GM12878 (cell line): ENCODE measurements at regions not wholly inside any gene's neighbourhood (a gene's known extent, or its start where the extent isn't known, plus 50 kb on each side); places are given as distances from the start of the nearest gene placed in this dataset.

Source experiments
- ATAC-seq: fragments of 200-7000 bp; cut with Tn5 transposase; 3 replicates; pipeline ENCODE4 v1.9.1; 2020; ENCODE audit warnings: mild to moderate bottlenecking, moderate library complexity
- BruUV-seq: library from RNA; stranded (reverse); fragments of 400-500 nt; replicated peaks from 2 replicates; lab custom pipeline; 2021; lab: Mats Ljungman, UMichigan
- CTCF ChIA-PET: fragments of 300-600 bp; sonication (Branson Sonifier 250); formaldehyde crosslinking; extraction: SDS; loops from one replicate; lab custom pipeline; 2021; ENCODE audit warnings: inconsistent platforms; lab: Yijun Ruan, JAX
- POLR2A ChIA-PET: fragments of 350-600 bp; formaldehyde crosslinking; extraction: SDS; loops from one replicate; lab custom pipeline; 2021; ENCODE audit warnings: inconsistent platforms; lab: Charles Lee
- RAD21 ChIA-PET: fragments of 300-600 bp; sonication (Branson Sonifier 250); formaldehyde crosslinking; loops from one replicate; lab custom pipeline; 2023; ENCODE audit warnings: antibody characterized with exemption; ENCODE audit not compliant: unreplicated experiment; lab: Charles Lee
- SMC1A ChIA-PET: fragments of 300-600 bp; sonication (Branson Sonifier 250); formaldehyde crosslinking; loops from one replicate; lab custom pipeline; 2023; ENCODE audit not compliant: unreplicated experiment, uncharacterized antibody; lab: Charles Lee
- DNase-seq: peaks from one replicate; pipeline ENCODE4 v3.0.0-alpha.2; 2011; ENCODE audit warnings: low read depth, low spot score
- FAIRE-seq: peaks from 3 replicates; lab custom pipeline; 2011; peaks lifted over from hg19 to GRCh38; lab: Jason Lieb, UNC
- H2AFZ ChIP-seq: 2 replicates; pipeline ENCODE4 v1.6.0; 2011; ENCODE audit warnings: low read depth, low read length, control low read depth; ENCODE audit not compliant: control insufficient read depth
- H3K27ac ChIP-seq: 2 replicates; pipeline ENCODE4 v1.5.1; 2011; ENCODE audit warnings: control low read depth; ENCODE audit not compliant: control insufficient read depth, insufficient read depth
- H3K27me3 ChIP-seq, 2 experiments: replicated peaks in 1 of 2; 2 replicates each; pipeline versions ENCODE4 v1.6.0 to v1.6.1; 2011; ENCODE audit warnings: low read length in 1 of 2; ENCODE audit not compliant: control insufficient read depth in 2 of 2, insufficient read depth in 2 of 2
- H3K36me3 ChIP-seq, 2 experiments: 2 replicates each; pipeline ENCODE4 v1.5.1; 2011; ENCODE audit warnings: low read length in 1 of 2; ENCODE audit not compliant: control insufficient read depth in 2 of 2, insufficient read depth in 2 of 2
- H3K4me1 ChIP-seq: 2 replicates; pipeline ENCODE4 v1.6.1; 2011; ENCODE audit warnings: mild to moderate bottlenecking, low read length, moderate library complexity, mixed read lengths; ENCODE audit not compliant: control insufficient read depth, insufficient read depth
- H3K4me2 ChIP-seq: 2 replicates; pipeline ENCODE4 v1.6.0; 2011; ENCODE audit warnings: control low read depth; ENCODE audit not compliant: control insufficient read depth, insufficient read depth
- H3K4me3 ChIP-seq: fragments of 200-600 bp; sonication (generic); 2 replicates; pipeline ENCODE4 v1.5.1; 2016
- H3K79me2 ChIP-seq: 2 replicates; pipeline ENCODE4 v1.6.0; 2011; ENCODE audit warnings: low read length; ENCODE audit not compliant: control insufficient read depth, insufficient read depth
- H3K9ac ChIP-seq: 2 replicates; pipeline ENCODE4 v1.8.0; 2011; ENCODE audit warnings: low read length, control low read depth, mixed read lengths; ENCODE audit not compliant: control insufficient read depth, insufficient read depth
- H3K9me3 ChIP-seq: replicated peaks from 3 replicates; pipeline ENCODE4 v1.5.1; 2011; ENCODE audit warnings: mild to moderate bottlenecking, low read length; ENCODE audit not compliant: control insufficient read depth, insufficient read depth
- H4K20me1 ChIP-seq: 2 replicates; pipeline ENCODE4 v1.6.0; 2011; ENCODE audit not compliant: control insufficient read depth, insufficient read depth
- HDGF ChIP-seq: fragments of 450-650 bp; IDR thresholded peaks from 2 replicates; pipeline ENCODE4 v1.6.1; 2016; ENCODE audit warnings: antibody characterized with exemption
- NFXL1 ChIP-seq: fragments of 450-650 bp; IDR thresholded peaks from 2 replicates; pipeline ENCODE4 v1.6.1; 2017; ENCODE audit warnings: antibody characterized with exemption, mild to moderate bottlenecking, borderline replicate concordance
- NRF1 ChIP-seq: conservative IDR thresholded peaks from 2 replicates; pipeline ENCODE4 v1.6.1; 2011; ENCODE audit warnings: mild to moderate bottlenecking, low read depth, low read length, improper control_type of control experiment
- PML ChIP-seq: IDR thresholded peaks from 2 replicates; pipeline ENCODE4 v1.6.1; 2012; ENCODE audit warnings: low read length, inconsistent platforms
- SIX5 ChIP-seq: IDR thresholded peaks from 2 replicates; pipeline ENCODE4 v1.6.1; 2011; ENCODE audit warnings: mild to moderate bottlenecking, low read depth, low read length, moderate library complexity; ENCODE audit not compliant: severe bottlenecking
- SRF ChIP-seq, 2 experiments: IDR thresholded peaks; 2 replicates each; pipeline ENCODE4 v1.6.1; 2011; ENCODE audit warnings: low read depth in 2 of 2, low read length in 2 of 2, mild to moderate bottlenecking in 1 of 2, moderate library complexity in 1 of 2
- STAT3 ChIP-seq: IDR thresholded peaks from 2 replicates; pipeline ENCODE4 v1.6.1; 2011; ENCODE audit warnings: low read depth, low read length, improper control_type of control experiment
- ZBTB40 ChIP-seq: fragments of 450-650 bp; IDR thresholded peaks from 2 replicates; pipeline ENCODE4 v1.6.1; 2016; ENCODE audit warnings: mild to moderate bottlenecking, moderate library complexity, borderline replicate concordance
- ZNF592 ChIP-seq: fragments of 450-650 bp; IDR thresholded peaks from 2 replicates; pipeline ENCODE4 v1.6.1; 2017; ENCODE audit warnings: mild to moderate bottlenecking, moderate library complexity
- WGBS: methylation state at CpG from one replicate; pipeline ENCODE4 v1.1.6; 2016; ENCODE audit warnings: low lambda C conversion rate; ENCODE audit not compliant: insufficient replicate concordance, insufficient coverage; ENCODE audit errors: missing lambda C conversion rate; 5-methylcytosine and 5-hydroxymethylcytosine counted together
- in situ Hi-C: fragments of 300-500 bp; cut with MboI; formaldehyde crosslinking; loops from 9 replicates; pipeline ENCODE4 v1.14.3; 2018; ENCODE audit warnings: mixed read lengths
- intact Hi-C: fragments of 100-400 bp; cut with micrococcal nuclease; formaldehyde crosslinking; loops from one replicate; pipeline ENCODE4 v1.14.2; 2022; ENCODE audit not compliant: unreplicated experiment

GRCh38 chr12:123035841-123036240 is 55.4 kb downstream of the ARL6IP4 start:
- Histone ChIP-seq H3K9ac (no peak overlapping the region), H3K27me3 (no peaks in the 10 kb centered on the region; a peak in 2 of 4 replicates), H3K36me3 (no peaks in the 10 kb centered on the region), H3K27ac (no peak overlapping the region), H3K79me2 (no peaks in the 10 kb centered on the region), H3K9me3 (no peaks in the 10 kb centered on the region), H3K4me1 (no peaks in the 10 kb centered on the region), H3K4me3 (no peak overlapping the region), H4K20me1 (no peaks in the 10 kb centered on the region; the same call in 1 of the 2 replicates), H2AFZ (no peak overlapping the region), H3K4me2 (no peak overlapping the region)
- no peak for FAIRE-seq
- ChIA-PET POLR2A (no interaction called here), CTCF (interaction anchor here (1.2 to 2.0 kb wide), 2 partner anchors 141 to 202 kb away, joined by 3 to 4 read pairs; no protein-coding TSS in a partner anchor), SMC1A (interaction anchor here (1.5 kb wide), 1 partner anchor 11 kb away, joined by 7 read pairs; no protein-coding TSS in a partner anchor), RAD21 (no interaction called here)
- BruUV-seq = no TSS peak
- no peak for DNase-seq
- in situ Hi-C loops = no loop called here
- intact Hi-C loops = no loop called here
- WGBS = 46% methylated on average over 5 of the region's 5 CpGs
- ATAC-seq = no peak
- TF ChIP-seq PML = no peak
- TF ChIP-seq HDGF = no peak

GRCh38 chr12:123034865-123035264 is 54.4 kb downstream of the ARL6IP4 start:
- H3K4me3 ChIP-seq = no peak overlapping the region
- no peaks in the 10 kb centered on the region for H3K9me3 ChIP-seq
- no peaks in the 10 kb centered on the region for H3K4me1 ChIP-seq
- H3K36me3 ChIP-seq = no peaks in the 10 kb centered on the region
- intact Hi-C loops (no loop called here), in situ Hi-C loops (no loop called here)
- H2AFZ ChIP-seq = no peak overlapping the region
- ATAC-seq = no peak; the same call in 2 of the 3 replicates
- ChIA-PET SMC1A (no interaction called here), POLR2A (no interaction called here), RAD21 (no interaction called here), CTCF (no interaction called here)
- no peak for FAIRE-seq
- BruUV-seq = no TSS peak
- DNase-seq = no peak
- 27% methylated on average over 4 of the region's 4 CpGs for WGBS
- no peak overlapping the region for H3K9ac ChIP-seq
- no peaks in the 10 kb centered on the region; a peak in 2 of 4 replicates for H3K27me3 ChIP-seq
- H3K79me2 ChIP-seq = no peaks in the 10 kb centered on the region
- H4K20me1 ChIP-seq = no peaks in the 10 kb centered on the region
- H3K4me2 ChIP-seq = no peak overlapping the region
- no peak overlapping the region for H3K27ac ChIP-seq
- TF ChIP-seq SIX5 (no peak), ZNF592 (no peak), NFXL1 (no peak), NRF1 (no peak), ZBTB40 (no peak), SRF (IDR thresholded peaks at IDR 0.05; ENCODE audit: low read depth in 2 of 2, low read length in 2 of 2) (no peak), STAT3 (no peak)
